Nucleus accumbens (tissue), 56 donors: ENCODE measurements at regions not wholly inside any gene's neighbourhood (a gene's known extent, or its start where the extent isn't known, plus 50 kb on each side); places are given as distances from the start of the nearest gene placed in this dataset.
A peak's percentile ranks its signal among the peaks of the same experiment; 100 is the strongest.
"Not testable (repeated sequence)": the region's sequence is repeated elsewhere in the genome, so short reads cannot be mapped to it uniquely, and the experiment has no call there.

Experiments used
- DNase-seq, 56 donors: peaks; one replicate each; lab custom pipeline; 2025; lab: John Stamatoyannopoulos, UW

DNA sequence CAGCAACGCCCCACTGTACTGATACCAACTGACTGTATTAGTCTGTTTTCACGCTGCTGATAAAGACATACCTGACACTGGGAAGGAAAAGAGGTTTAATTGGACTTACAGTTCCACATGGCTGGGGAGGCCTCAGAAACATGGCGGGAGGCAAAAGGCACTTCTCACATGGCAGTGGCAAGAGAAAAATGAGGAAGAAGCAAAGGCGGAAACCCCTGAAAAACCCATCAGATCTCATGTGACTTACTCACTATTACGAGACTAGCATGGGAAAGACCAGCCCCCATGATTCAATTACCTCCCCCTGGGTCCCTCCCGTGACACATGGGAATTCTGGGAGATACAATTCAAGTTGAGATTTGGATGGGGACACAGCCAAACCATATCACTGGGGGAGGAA is 110.0 kb upstream of the LNX1 start:
- DNase-seq: not testable (repeated sequence)

DNA sequence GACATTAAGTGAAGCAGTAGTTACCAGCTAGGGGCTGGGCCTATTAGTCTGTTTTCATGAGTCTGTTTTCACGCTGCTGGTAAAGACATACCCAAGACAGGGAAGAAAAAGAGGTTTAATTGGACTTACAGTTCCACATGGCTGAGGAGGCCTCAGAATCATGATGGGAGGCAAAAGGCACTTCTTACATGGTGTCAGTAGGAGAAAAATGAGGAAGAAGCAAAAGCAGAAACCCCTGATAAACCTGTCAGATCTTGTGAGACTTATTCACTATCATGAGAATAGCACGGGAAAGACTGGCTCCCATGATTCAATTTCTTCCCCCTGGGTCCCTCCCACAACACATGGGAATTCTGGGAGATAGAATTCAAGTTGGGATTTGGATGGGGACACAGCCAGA is 108.0 kb upstream of the LNX1 start:
- not testable (repeated sequence) for DNase-seq

DNA sequence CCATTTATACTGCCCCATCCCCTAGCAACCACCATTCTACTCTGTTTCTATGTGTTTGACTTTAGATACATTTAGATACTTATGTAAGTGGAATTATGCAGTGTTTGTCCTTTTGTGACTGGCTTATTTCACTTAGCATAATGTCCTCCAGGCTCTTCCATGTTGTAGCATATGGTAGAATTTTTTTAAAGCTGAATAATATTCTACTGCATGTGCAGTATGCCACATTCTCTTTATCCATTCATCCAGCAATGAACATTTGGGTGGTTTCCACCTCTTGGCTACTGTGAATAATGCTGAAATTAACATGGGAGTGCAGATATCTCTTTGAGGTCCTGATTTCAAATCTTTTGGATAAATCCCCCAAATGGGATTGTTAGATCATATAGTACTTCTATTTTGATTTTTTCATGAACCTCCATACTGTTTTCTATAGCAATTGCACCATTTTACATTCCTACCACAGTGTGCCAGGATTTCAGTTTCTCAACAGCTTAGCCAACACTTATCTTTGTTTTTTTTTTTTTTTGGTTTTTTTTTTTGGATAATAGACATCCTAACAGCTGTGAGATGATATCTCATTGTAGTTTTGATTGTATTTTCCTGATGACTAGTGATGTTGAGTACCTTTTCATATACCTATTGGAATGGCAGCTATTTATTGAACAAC is 105.9 kb upstream of the LNX1 start:
- no peak for DNase-seq

DNA sequence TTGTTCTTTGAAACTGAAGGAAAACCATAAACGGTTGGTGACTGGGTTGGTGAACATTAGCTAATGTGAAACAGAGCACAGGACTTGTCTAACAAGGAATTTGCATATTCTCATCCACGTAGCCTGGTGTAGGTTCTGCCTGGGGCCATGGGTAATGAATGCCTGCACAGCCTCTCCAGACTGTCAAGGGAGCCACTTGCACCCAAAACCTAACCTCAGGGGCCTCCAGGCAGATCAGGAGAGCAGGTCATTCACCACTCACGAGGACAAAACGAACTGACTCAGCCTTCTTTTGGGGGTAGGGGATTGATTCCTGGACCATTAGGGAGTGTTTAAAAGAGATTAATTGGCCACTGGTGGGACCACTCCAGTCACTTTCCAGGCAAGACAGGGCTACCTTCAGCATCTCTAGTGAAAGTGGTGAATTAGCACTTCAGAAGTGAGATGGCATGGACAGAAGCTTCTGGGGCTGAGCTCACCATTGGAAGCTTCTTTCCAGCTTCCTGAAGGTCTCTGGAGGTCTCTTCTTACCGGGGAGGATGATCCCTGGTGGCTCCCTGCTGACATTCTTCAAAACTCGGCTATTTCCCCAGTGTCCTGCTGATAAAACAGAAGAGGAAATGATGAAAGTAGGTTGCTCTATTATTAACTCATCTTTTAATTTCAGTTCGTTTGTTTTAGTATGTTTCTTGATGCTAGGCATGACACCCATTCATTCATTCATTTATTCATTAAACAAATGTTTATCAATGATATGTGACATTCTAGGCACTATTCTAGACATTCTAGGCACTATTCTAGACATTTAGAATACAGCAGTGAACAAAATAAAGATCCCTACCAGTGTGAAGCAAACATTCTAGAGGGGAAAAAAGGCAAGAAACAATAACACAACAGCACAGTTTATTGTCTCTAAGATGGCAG is 104.5 kb upstream of the LNX1 start:
- DNase-seq: no peak

DNA sequence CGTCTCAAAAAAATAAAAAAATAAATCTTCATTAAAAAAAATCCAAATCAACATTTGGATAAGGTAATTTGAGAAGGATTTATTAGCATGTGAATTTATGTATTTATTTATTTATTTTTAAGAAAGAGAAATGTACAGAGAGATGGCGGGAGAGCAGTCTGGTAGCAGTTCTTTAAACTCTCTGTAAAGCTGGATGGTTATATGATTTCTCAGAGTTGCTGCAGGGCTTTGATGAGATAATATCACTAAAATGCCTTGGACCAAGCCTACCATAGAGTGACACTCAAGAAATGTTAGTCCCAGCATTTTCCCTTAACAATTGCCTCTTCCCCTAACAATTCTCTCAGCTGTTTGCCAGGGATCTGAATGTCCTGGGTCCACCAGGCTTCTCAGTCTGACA is 103.4 kb upstream of the LNX1 start:
- DNase-seq: no peak

DNA sequence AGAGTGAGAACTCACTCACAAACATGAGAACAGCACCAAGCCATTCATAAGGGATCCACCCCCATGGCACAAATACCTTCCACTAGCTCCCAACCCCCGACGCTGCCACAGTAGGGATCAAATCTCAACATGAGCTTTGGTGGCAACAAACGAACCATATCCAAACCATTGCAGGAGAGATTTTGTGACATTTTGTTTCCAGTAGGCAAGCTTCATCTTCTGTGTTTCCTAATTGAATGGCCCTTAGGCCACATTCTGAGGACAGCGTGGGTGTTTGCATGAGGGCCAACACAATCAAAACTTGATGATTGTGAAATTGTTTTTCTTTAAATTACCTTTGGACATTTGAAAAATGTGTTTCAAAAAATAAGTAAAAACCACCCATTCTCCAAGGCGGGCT is 102.6 kb upstream of the LNX1 start:
- no peak for DNase-seq

DNA sequence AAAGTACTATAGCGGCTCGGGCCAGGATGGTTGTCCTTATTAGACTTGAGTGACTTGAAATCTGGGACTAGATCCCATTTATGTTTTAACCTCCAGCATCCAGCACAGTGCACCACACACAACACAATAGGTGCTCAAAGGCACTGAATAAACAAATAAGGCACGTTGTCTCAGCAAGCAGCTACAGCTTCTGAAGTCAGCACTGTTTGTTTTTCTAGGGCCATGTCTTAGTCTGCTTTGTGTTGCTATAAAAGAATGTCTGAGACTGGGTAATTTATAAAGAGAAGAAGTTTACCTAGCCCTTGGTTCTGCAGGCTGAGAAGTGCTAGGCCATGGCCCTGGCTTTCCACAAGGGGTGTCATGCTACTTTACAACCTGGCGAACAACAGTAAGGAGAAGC is 102.1 kb upstream of the LNX1 start:
- no peak for DNase-seq

DNA sequence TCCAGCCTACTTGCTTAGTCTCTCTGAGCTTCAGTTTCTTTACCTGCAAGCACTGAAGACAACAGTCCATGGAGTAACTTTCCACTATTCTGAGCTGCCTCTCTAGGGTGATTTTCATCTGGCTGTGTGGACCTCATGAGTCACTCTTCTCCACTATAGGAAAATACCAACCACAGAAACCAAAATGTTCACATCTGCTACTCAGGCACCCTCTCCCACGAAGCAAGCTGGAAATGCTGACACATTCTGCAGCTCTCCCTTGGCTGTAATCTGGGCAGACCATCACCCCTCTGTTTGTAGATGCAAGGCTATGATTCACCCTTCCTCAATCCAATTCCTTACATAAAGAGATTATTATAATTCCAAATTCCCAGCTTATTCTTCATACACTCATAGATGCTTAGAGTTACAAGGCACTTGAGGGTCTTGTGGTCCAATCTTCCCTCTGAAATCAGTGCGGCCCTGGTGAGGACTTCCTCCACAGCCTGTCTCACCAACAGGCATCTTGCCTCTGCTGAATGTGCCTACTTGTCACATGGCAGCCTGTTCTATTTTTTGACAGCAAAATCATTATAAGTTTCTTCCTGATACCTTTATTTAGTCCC is 97.0 kb upstream of the LNX1 start:
- no peak for DNase-seq

DNA sequence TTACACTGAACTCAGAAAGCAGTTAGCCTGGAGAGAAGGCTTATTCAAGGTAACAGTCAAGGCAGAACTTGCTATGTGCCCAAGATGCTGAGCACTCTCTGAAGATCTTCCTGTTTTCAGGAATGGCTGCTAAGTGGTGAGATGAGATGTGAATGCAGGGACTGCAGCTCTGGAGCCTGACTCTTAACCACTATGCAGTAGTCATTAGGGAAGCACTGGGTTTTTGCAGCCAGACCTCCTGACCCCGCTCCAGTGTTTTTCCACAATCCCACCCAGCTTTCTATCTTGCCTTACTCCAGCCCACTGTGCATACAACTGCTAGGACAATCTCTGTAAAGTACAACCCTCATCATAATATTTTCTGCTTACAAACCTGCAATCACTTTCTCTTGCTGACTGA is 95.2 kb upstream of the LNX1 start:
- no peak for DNase-seq

DNA sequence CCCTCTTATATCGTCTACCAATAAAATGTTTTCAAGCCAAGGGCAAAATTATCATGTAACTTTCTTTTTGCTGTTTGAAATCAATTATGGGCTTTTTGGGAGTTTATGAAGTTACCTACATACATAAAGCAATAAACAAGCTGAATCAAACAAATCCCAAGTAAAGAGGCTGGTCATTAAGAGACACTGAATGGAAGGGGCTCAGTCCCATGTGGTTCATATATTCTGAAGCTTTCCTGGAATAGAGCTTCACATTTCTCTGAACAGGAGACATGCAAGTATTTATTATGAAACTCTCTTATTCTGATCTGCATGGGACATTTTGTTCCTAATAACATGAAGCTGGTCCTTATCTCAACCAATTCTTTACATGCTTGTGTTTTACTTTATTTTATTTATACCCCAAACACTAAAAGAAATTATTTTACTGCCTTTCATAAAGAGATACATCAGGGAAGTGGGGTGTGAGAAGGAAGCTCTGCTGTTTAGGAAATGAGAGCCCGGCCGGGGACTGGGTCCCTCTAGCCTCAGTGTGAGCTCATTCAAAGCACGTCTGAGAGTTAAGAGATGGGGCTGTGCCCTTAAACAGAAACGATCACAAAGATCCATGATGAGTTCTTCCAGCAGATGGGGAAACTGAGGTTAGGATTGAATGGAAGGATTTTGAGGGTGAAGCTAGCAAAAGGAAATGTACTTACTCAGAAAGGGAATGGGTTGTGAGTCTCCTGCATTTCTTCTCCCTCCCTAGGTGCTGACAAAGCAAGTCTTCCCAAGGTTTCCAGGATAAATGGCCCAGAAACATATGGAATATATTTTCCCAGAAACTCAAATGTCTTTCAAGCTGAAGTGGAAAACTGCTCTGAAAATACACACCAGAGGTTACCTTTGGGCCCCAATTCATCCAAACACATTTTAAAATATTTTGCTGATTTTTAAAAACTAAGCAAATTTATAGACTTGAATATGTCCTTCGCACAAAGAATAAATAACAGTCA is 93.1 kb upstream of the LNX1 start:
- no peak for DNase-seq

DNA sequence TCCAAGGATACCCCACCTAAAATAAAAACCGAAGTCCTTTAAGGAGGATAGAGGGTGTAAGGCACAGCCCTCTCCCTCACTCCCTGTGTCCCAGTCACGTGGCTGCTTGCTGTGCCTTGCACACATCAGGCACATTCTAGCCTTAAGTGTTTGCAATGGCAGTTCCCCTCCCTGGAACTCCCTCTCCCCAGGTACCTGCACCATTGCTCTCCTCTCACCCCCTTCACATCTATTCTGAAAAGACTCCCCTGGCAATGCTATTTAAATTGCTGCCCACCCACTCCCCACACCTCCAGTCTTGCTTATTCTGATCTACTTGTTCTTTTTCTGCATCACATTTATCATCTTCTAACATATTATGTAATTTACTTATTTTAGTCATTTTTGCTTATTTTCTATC is 91.6 kb upstream of the LNX1 start:
- DNase-seq: peak in 20 of 56 donors; percentile 2 to 56 (median 21)

DNA sequence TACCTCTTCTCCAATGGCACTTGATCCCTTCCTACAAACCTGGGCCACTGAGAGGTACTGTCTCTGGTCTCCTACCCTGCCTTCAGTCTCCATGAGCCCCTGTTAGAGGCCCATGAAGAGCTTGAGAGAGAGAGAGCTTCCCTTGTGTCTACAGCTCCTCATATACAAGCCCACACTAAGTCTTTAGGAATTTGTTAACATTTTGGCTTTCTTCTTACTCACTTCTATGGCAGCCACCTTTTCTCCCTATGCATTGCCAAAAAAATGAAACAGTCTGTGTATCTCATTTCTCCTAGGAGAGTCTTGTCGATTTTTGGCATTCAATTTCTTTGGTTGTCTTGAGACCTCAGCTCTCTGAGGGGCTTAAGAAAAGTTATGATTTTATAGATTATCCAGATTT is 90.9 kb upstream of the LNX1 start:
- no peak for DNase-seq

DNA sequence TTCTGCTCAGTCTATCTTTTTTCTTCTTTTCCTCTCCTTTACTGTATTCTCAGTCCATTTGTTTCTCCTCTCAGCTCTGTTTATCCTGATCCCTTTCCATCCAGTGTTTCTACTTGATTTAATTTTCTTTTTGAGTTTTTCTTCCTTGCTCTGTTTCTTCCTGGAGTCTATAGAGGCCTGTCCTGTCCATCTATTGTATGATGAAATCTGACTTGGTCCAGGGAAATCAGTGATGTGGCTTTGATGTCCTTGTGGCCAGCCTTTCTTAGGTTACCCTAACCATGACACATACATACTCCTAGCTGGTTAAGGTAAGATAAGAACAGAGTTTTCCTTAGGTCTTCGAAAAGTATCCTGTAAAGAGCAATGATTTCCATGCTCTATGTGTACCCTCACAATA is 89.3 kb upstream of the LNX1 start:
- no peak for DNase-seq

DNA sequence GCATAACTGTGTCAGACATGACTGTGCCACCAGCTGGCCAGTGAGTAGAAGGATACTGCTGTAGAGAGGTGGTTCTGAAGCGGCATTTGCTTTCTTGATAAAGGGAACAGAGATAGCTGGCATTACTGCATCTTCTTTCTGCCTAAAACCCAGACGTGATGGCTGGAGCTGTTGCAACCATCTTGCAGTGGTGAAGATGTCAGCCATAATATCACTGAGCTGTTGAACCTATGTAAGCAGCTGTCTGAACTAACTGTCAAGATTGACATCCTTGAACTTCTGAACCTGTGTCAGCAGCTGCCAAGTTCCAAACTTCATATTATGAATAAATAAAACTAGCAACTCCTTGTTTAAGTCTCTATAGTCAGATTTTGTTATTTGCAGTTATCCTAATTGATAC is 88.9 kb upstream of the LNX1 start:
- no peak for DNase-seq

DNA sequence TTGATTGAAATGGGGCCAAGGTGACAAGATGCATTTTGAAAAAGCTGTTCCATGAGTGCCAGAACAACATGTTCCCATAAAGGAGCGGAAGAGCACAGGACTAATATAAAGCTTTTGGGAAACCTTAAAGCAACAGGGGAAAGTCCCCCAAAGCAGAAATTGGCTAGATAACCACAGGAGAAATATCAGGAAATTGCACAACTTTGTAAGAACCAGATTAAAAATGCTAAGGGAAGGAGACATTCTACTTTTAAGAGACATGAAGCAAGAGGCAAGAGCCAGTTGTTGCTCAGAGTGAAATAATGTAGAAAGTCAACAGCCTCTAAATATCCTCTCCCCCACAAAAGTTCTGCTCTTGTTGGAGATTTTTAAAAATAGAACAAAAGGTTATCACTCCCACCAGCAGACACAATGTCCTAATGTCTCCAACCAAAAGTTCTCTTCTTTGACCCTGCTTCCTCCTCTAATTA is 85.2 kb upstream of the LNX1 start:
- no peak for DNase-seq

DNA sequence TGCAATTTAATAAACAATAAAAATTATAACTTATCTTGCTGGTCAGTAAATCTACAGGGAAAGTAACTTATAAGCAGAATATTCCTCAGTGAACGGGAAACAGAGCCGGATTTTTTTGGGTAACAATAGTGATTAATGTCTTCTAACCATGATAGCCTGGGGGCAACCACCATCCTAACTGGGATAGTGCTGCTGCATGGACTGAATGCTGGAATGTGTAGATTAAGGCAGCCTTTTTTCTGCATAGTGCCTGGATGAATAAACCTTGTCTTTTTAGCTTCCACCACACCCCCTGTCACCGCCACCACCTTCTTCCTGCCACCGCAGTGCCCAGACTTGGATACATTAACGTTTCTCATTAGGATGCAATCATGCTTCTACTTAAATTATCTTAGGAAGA is 83.6 kb upstream of the LNX1 start:
- DNase-seq: no peak

DNA sequence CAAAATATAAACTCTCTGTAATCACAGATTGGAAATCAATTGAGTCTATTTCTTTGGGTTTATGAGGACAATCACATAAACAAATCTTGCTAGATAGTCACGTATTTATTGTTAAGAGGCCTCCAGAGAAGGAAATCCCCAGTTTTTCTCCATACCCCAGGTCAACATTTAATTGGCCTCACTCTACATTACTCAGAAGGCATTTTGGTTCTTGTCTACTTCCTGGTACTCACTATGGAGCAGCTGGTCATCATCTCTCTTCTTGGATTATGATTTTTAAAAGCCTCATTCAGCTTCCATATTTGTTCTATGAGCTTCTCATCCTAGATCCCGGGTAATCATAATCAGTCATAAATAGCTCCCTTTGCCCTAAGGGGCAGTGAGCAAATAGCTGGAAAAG is 81.6 kb upstream of the LNX1 start:
- DNase-seq: no peak

DNA sequence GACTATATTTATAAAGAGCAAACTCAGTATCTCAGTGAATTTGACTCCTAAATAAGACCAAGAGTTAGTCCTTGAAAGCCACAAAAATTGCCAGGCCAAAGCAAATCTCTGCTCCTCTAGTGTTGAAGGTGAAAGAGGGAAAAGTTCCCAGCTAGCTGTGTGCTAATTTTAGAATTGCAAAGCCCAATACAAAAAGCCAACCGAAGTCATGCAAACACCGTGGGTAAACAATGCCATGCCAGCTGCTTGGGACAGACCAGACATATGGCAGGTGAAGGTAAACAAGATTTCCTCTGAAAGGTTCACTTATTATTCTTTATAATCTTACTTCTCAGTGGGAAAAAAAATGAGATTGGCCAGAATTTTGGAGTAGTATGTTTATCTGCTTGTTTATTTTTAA is 80.5 kb upstream of the LNX1 start:
- no peak for DNase-seq

DNA sequence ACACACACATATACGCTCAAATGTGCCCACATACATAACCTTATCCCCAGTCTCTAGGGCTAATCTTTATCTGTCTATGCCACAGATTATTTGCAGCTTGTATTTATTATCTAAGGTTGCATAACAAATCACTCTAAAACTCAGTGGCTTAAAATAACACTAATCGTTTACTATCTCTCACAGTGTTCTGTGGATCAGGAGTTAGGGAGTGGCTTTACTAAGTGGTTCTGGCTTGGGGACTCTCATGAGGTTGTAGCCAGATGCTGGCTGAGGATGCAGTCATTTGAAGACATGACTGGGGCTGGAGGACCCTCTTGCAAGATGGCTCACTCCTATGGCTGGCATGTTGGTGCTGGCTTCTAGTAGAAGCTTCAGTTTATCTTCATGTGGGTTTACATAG is 68.5 kb upstream of the LNX1 start:
- DNase-seq: no peak

DNA sequence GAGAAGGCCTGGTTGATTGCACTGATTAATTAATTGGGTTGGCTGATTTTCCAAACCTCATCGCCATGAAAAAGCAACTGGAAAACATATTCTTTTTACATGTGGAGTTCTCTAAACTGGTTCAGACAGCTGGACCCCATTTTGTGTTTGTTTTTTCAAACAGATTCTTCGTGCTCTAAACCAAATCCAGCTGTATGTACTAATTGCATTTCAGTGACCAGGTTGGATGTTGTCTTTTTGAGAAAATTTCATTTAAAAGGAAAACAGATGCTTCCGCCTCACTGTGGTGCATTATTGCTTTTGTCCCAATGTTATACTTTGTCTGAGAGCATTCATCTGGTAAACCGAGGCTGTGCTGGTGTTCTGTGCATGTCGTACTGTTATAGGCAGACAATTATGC is 67.8 kb upstream of the LNX1 start:
- no peak for DNase-seq
